Cardiac fibroblast (primary cell): ENCODE measurements at regions not wholly inside any gene's neighbourhood (a gene's known extent, or its start where the extent isn't known, plus 50 kb on each side); places are given as distances from the start of the nearest gene placed in this dataset.

Source experiments
- DNase-seq, 2 donors: peaks; one replicate each; pipeline versions ENCODE4 v3.0.0 to v3.0.0-alpha.2; 2010; ENCODE audit warnings: low read depth in 2 of 2
- H3K4me3 ChIP-seq, 2 donors: replicated peaks in 1 of 2; 1 replicate in 1 of 2; 2 replicates in 1 of 2; pipeline ENCODE4 v1.5.1; 2011; ENCODE audit warnings: low read depth in 2 of 2, low read length in 2 of 2, mild to moderate bottlenecking in 2 of 2, moderate library complexity in 1 of 2
- CTCF ChIP-seq: IDR thresholded peaks from one replicate; pipeline ENCODE4 v1.5.1; 2011; ENCODE audit warnings: low read depth, mild to moderate bottlenecking, low read length, inconsistent platforms

- DNase-seq, result no peak
- TF ChIP-seq CTCF, result no peak
Measured at GRCh38 chr18:8515142-8515865, 93.9 kb upstream of the RAB12 start.

GRCh38 chr18:8516371-8517250 lies 92.6 kb upstream of the RAB12 start:
- no peak for TF ChIP-seq CTCF
- DNase-seq, result no peak
- no peak overlapping the region for H3K4me3 ChIP-seq

More at GRCh38 chr18:8515142-8515865, 93.9 kb upstream of the RAB12 start:
- H3K4me3 ChIP-seq, result no peak overlapping the region

GRCh38 chr18:8517276-8517675 lies 92.0 kb upstream of the RAB12 start:
- no peak overlapping the region for H3K4me3 ChIP-seq
- no peak for TF ChIP-seq CTCF
- DNase-seq, result no peak

GRCh38 chr18:8519102-8519501 lies 90.1 kb upstream of the RAB12 start:
- no peak for DNase-seq
- no peak overlapping the region for H3K4me3 ChIP-seq
- TF ChIP-seq CTCF, result no peak

GRCh38 chr18:8520266-8520665 lies 89.0 kb upstream of the RAB12 start:
- TF ChIP-seq CTCF, result no peak
- DNase-seq, result no peak
- H3K4me3 ChIP-seq, result no peak overlapping the region

- TF ChIP-seq CTCF, result no peak
- no peak overlapping the region for H3K4me3 ChIP-seq
- DNase-seq, result no peak
Measured at GRCh38 chr18:8522756-8523155, 86.5 kb upstream of the RAB12 start.
